ENCODE measurements at regions not wholly inside any gene's neighbourhood (a gene's known extent, or its start where the extent isn't known, plus 50 kb on each side); places are given as distances from the start of the nearest gene placed in this dataset.
"Not testable (repeated sequence)": the region's sequence is repeated elsewhere in the genome, so short reads cannot be mapped to it uniquely, and the experiment has no call there.

DNA sequence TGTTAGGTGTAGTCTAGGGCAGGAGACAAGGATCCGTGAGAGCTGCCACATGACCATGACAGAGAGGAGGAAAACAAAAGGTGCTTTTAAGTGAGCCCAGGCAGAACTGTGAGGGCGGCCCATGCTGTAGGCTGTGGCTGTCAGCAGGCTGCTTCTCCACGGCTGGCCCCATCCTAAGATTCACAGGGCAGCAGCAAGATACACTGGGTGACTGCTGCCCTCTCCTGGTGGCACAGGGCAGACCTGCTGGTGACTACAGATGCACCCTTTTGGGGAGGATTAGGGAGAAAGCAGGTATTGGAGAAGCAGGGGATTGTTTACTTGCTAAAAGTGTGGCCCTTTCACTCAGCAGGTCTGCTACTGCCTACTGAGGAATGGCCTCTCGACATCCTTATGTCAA, 112.2 kb upstream of the CCZ1B start:
- intact Hi-C loops (cut with micrococcal nuclease): not testable (repeated sequence)

DNA sequence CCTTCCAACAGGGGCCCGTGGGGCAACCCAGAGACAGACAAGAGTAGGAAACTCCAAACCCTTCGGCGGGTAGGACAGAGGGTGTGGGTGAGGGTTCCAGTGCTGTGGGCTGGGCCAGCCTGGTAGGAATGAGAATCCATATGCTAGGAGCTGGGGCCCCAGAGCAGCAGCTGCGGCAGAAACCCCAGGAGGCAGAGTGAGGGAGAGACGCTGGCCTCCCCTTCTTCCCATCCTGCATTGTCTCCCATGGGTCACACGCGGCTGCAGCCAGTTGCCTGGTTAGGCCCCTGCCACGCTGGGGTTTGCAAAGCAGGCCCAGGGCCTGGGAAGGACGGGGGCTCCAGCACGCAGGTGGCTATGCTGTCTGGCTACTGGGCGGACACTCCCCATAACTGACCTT, 113.1 kb upstream of the CCZ1B start:
- intact Hi-C loops (cut with micrococcal nuclease): not testable (repeated sequence)

DNA sequence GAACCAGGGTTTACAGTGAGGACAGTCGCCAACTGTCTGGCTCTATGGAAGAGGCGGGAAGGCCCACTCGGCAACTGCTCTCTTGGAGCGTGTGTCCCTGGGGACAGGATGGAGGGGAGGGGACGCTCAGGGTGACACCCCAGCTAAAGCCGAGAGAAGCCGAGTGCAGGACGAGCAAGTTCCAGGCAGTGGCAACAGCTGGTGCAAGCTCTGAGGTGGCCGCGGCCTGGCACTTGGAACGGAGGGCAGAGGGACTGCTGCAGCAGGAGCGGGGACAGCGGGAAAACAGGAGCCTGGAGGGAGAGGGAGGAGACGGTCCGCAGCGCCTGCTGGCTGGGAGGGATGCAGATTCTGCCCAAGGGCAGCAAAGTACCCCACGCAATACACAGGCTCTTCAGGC, 113.8 kb upstream of the CCZ1B start:
- intact Hi-C loops (cut with micrococcal nuclease): not testable (repeated sequence)

DNA sequence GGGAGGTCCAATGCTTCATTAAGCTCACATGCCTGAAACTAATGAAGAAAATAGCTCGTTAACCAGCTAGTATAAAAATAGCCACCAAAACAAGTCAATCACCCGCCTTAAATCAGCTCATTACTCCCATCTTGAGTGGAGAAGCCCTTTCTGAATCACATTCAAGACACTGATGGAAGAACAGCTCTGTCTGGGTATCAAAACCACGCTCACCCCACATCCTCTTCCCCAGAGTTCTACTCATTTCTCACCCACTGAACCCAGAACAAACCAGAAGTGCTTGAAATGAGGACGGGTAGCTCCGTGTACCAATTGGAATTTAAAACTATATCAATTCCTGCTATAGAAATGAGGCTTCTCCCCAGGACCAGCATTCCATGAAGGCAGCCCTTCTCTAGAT, 120.8 kb upstream of the CCZ1B start:
- intact Hi-C loops (cut with micrococcal nuclease): not testable (repeated sequence)

DNA sequence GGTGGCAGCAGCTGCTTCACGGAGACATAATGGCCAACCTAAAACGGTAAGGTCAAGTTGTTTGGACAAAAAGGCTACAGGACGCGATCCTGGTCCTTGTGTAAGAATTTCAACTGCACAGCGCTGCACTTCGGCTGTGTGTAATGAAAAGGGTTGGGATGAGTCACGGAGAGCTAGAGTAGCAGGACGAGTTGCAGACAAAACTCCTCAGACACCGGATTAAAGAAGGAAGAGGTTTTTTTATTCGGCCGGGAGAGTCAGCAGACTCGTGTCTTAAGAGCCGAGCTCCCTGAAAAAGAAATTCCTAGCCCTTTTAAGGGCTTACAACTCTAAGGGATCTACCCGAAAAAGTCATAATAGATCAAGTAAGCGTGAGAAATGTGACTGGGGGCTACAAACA, 124.2 kb upstream of the CCZ1B start:
- intact Hi-C loops (cut with micrococcal nuclease): not testable (repeated sequence)

DNA sequence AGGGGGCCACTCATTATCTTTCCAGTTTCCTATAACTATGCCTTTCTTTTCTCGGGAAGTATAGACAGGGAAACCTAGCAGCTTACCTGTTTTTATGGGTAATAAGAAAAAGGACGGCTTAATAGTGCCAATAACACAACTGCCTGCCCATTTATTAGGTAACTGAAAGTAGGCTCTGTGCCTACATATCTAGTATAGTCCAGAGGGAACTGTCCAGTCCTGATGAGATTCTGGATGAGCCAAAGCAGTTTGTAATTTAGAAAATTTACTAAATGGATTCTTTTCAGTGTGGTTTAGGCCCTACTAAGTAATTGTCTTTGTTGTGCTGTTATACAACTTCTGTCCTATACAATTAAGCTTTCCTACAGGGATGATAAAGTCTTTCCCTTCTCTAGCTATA, 125.5 kb upstream of the CCZ1B start:
- intact Hi-C loops (cut with micrococcal nuclease): not testable (repeated sequence)

DNA sequence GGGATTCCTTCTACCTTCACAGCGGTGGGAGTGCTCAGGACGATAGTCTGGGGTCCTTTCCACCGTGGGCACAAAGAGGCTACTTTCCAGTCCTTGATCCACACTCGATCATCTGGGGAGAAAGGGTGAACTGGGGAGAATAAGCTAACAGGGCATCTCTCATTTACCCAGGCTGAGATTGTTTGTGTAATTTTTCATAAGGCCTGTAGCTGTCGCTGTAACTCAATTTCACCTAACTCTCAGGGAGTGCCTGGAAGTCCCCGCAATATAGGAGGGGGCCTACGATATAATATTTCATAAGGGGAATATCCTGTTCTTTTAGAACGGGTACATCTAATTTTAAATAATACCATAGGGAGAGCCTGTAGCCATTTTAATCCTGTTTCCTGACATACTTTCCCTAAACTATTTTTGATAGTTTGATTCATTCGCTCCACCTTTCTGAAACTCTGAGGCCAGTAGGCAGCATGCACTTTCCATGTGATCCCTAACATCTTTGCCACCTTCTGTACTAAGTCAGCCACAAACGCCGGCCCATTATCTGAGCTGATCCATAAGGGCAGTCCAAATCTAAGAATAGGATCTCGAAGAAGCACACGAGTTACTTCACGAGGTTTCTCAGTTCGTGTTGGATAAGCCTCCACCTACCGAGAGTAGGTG, 127.2 kb upstream of the CCZ1B start:
- intact Hi-C loops (cut with micrococcal nuclease): not testable (repeated sequence)

DNA sequence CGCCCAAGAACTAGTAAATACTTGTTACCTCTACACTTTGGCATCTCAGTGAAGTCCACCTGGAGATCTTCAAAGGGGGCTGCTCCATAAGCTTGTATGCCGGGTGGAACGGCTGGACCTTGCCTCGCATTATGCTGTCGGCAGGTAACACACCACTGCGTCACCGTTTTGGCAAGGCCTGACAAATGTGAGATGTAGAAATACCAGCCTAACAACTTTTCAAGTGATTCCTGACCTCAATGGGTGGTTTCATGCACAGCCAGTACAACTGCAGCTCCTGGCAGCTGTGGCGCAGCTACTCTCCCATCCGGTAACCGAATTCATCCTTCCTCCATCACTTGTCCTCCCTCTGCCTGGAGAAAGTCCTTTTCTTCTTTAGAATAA, 127.7 kb upstream of the CCZ1B start:
- intact Hi-C loops (cut with micrococcal nuclease): not testable (repeated sequence)

DNA sequence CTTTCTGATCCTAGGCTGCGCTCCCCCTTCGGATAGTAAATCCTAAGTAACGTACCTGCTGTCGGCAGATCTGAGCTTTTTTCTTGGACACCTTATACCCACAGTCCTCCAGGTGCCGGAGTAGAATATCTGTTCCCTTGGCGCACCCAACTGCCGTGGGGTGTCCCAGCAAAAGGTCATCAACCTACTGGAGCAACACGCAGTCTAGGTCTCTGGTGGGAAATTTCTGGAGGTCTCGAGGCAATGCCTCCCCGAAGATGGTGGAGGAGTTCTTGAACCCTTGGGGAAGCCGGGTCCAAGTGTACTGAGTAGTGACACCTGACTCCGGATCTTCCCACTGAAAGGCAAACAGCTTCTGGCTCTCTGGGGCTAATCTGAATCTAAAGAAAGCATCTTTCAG, 129.3 kb upstream of the CCZ1B start:
- intact Hi-C loops (cut with micrococcal nuclease): not testable (repeated sequence)

DNA sequence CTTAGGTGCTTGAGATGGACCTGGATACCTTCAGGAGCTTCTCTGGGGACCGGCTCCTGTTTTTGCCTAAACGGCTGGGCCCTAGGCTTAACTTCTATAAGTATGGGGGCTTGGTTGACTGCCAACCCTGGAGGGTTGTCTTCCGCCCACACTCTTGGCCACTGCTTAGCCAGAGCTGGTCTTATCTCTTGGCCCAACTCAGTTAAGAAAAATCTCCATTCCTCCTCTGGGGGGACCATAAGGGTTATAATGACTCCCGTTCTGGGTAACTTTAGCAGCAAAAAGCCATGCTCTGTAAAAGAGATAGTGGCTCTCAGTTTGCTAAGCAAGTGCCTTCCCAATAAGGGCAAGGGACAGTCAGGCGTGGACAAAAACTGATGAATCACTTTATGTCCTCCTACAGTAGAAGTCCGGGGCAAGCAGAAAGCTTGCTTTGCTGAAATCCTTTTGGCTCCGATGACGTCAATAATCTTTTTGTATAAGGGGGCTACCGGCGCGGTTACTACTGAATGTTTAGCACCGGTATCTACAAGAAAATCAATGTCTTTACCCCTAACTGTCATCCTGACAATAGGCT, 130.0 kb upstream of the CCZ1B start:
- intact Hi-C loops (cut with micrococcal nuclease): not testable (repeated sequence)

DNA sequence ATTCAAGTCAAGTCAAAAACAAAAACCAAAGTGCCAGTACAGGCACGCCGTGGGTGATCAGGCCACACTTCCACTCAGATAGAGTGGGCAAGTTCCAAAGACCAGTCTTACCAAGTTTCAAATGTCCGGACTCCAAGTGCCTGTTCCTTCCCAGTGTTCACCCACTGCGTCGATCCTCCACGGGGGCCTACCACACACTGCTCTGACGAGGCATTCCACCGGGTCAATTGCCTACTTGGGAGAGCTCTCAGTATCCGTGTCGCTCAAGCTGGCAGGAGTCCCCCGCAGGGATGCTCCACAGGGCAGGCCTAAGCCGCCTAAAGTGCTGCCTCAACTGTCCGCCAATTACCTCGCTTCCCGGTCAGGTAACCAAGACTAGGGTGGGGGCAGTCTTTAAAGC, 132.3 kb upstream of the CCZ1B start:
- intact Hi-C loops (cut with micrococcal nuclease): not testable (repeated sequence)

DNA sequence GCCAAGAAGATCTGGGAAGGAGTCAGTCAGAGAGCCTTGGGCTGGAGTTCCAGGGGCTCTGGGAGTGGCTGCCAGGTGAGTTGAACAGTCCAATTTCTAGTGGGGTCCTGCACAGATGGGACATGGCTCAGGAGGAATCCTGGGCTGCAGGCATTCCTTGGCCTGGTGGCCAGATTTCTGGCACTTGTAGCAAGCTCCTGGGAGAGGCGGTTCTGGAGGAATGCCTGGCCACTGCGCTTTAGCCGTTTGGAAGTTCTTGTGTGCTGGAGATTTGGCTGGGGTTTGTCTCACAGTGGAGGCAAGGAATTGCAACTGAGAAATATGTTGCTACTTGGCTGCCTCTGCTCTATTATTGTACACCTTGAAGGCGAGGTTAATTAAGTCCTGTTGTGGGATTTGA, 133.9 kb upstream of the CCZ1B start:
- intact Hi-C loops (cut with micrococcal nuclease): not testable (repeated sequence)

DNA sequence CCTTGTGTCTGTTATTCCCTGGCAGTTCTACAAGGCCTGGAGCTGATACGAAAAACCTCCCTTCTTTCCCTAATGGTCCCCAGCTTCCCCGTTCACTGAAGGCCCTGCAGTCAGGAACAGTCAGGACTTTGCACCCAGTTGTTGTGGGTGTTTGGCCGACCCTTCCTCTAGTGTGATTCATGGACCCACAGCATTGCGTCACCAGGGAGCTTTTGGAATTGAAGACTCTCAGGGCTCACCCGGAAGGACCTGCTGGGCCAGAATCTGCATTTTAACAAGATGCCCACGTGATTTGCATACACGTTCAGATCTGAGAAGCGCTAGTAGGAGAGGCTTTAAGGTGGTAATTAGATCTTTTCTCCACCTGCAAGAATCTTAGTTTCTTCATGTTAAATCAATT, 136.8 kb upstream of the CCZ1B start:
- intact Hi-C loops (cut with micrococcal nuclease): not testable (repeated sequence)

DNA sequence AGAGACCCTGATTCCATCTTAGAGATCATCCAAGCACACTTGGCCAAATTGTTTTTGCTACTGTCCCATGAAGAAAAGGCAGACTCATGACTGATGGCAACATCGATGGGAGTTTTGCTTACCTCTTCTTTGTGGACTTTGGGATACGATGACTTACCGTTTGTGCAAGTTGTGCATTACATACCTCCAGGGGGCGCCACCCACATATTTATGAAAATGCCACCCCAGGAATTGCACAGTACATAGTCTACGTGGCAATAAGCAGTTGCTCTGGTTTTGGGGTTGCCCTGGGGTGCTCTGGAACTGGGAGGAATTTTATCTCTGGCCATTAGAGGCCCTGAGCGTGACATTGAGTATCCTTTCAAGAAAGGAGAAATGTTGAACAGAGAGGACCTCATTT, 139.0 kb upstream of the CCZ1B start:
- intact Hi-C loops (cut with micrococcal nuclease): not testable (repeated sequence)

DNA sequence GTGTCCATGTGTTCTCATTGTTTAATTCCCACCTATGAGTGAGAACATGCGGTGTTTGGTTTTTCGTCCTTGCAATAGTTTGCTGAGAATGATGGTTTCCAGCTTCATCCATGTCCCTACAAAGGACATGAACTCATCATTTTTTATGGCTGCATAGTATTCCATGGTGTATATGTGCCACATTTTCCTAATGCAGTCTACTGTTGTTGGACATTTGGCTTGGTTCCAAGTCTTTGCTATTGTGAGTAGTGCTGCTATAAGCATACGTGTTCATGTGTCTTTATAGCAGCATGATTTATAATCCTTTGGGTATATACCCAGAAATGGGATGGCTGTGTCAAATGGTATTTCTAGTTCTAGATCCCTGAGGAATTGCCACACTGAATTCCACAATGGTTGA, 144.1 kb upstream of the CCZ1B start:
- intact Hi-C loops (cut with micrococcal nuclease): not testable (repeated sequence)

DNA sequence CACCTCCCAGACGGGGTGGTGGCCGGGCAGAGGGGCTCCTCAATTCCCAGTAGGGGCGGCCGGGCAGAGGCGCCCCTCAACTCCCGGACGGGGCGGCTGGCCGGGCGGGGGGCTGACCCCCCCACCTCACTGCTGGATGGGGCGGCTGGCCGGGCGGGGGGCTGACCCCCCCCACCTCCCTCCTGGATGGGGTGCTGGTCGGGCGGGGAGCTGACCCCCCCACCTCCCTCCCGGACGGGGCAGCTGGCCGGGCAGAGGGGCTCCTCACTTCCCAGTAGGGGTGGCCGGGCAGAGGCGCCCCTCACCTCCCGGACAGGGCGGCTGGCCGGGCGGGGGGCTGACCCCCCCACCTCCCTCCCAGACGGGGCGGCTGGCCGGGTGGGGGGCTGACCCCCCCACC, 148.8 kb upstream of the CCZ1B start:
- intact Hi-C loops (cut with micrococcal nuclease): not testable (repeated sequence)

DNA sequence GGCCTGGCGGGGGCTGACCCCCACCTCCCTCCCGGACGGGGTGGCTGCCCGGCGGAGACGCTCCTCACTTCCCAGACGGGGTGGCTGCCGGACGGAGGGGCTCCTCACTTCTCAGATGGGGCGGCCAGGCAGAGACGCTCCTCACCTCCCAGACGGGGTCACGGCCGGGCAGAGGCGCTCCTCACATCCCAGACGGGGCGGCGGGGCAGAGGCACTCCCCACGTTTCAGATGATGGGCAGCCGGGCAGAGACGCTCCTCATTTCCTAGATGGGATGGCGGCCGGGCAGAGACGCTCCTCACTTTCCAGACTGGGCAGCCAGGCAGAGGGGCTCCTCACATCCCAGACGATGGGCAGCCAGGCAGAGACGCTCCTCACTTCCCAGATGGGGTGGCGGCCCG, 149.3 kb upstream of the CCZ1B start:
- intact Hi-C loops (cut with micrococcal nuclease): not testable (repeated sequence)

DNA sequence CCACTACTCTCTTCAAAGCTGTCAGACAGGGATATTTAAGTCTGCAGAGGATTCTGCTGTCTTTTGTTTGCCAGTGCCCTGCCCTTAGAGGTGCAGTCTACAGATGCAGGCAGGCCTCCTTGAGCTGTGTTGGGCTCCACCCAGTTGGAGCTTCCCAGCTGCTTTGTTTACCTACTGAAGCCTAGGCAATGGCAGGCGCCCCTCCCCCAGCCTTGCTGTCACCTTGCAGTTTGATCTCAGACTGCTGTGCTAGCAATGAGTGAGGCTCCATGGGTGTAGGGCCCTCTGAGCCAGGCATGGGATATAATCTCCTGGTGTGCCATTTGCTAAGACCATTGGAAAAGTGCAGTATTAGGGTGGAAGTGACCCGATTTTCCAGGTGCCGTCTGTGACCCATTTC, 151.3 kb upstream of the CCZ1B start:
- intact Hi-C loops (cut with micrococcal nuclease): not testable (repeated sequence)

DNA sequence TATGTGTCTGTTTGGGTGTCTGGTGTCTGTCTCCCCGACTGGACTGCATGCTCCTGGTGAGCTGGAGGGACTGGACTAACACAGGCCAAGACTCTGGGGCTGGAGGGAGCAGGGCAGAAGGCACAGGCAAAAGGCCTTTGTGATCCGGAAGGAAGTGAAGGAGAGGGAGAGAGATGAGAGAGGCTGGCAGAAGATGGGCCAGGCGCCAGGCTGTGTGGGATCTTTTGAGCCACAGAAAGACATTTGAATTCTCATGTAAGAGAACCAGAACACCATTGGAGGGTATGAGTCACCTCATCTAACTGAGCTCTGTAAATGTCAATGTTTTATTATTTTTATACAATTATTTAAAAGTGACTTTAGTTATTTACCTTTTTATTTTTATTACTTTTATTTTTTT, 152.3 kb upstream of the CCZ1B start:
- intact Hi-C loops (cut with micrococcal nuclease): not testable (repeated sequence)

DNA sequence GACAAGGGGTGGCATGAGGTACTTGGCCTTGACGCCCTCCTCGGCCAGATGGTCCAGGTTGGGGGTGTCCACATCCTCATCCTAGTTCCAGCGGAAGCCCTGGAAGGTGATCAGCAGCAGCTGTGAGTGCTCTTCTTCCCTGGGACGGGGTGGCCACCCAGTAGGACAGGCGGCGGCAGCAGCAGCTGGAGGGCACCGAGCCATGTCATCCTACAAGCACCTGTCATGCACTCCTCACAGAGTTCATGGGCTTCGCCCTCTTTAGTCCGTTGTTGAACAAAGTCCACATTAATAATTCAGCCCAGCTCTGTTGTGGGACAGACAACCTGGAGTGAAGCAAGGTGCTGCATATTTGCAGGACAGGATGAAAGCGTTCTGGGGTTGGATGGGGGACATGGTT, 153.4 kb upstream of the CCZ1B start:
- intact Hi-C loops (cut with micrococcal nuclease): not testable (repeated sequence)

DNA sequence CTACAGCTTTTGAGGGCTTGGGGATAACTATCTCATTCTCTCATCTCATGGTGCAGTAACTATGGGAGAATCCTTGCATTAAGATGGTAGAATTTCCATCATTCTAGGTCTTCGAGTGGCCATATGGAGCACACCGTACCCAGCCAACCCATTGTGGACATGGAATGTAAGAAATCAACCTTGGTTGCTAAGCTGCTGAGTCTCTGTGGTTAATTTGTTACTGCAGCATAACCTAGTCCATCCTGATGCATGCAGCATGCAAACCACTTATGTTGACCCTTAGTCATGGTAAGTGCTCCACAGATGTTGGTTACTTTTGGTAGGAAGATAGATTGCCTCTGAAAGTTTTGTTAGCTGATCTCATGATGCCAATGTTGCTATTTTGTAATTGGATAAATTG, 156.3 kb upstream of the CCZ1B start:
- intact Hi-C loops (cut with micrococcal nuclease): not testable (repeated sequence)

DNA sequence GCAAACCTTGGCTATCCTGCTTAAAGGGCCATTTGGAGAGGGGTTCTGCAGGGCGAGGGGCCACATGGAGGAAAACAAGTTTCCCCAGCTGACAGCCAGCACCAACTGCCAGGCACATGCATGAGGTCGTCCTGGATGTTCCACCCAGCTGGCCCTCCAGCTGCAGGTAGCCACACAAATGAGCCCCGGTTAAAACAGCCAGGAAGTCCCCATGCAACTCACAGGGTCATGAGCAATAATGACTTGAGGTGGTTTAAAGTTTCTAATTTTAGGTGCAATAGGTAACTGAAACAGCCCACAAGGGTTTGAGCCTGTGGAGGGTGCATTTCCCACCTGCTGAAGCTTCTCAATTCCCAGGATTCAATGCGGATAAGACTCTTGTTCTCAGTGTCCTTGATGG, 160.8 kb upstream of the CCZ1B start:
- intact Hi-C loops (cut with micrococcal nuclease): not testable (repeated sequence)

DNA sequence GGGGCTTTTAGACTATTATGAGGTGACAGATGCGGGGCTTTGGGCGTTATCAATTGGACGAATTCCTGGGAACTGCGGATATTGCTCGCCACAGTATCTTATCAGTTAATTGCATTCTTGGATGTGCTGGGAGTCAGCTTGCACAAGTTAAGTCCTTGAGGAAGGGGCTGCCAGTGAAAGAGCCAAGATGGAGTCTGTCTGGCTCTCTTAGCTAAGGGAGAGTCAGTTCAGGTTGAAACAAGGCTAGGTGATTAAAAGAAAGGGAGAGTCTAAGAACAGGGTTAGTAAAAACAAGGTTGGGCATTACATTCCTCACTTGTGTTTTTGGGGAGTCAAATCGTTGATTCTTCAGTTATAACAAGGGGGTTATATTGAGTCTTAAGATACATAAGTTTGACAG, 162.5 kb upstream of the CCZ1B start:
- intact Hi-C loops (cut with micrococcal nuclease): not testable (repeated sequence)

DNA sequence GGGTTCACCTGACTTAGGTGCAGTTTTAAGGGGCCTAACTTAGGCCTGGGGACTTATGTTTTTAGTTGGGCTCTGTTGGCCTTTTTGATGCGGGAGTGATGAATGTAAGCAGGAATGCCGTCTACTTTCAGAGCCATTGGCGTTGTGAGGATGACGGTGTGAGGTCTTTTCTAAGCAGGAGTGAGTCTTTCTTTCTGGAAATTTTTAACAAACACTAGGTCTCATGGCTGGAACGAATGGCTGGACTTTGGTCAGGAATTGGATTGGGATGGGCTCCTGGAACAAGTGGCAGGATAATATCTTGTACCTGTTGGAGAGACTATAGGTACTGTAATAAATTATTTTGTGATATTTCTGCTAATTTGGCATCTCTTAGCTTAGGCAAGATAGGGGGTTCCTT, 163.9 kb upstream of the CCZ1B start:
- intact Hi-C loops (cut with micrococcal nuclease): not testable (repeated sequence)

Measured in T-helper 2 cell treated with Interferon-gamma antibody and Interleukin-4, amounts not matched to agents 100 ng/mL and 5 ng/mL, for 36 hours (primary cell).